GM21619 (cell line): ENCODE measurements at regions not wholly inside any gene's neighbourhood (a gene's known extent, or its start where the extent isn't known, plus 50 kb on each side); places are given as distances from the start of the nearest gene placed in this dataset.

Experiments used
- ATAC-seq: cut with Tn5 transposase; IDR thresholded peaks from one replicate; pipeline ENCODE4 v1.9.1; 2021; ENCODE audit not compliant: unreplicated experiment

DNA sequence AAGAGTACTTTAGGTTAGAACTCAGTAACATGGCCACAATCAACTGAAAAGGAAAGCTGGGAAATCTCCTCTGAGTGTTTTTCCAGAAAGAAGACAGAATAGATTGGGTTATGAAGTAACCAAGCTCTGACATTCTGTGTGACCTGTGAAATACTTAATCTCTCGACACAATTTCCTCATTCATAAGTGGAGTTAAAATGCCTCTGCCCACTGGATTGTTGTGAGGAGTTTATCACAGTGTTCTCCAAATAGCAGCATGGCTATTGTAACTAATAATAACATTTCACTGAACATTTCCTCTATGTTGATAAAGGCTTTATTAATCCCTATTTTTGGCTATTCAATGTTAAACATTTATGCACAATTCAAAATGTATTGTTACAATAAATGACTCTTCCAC, 311.0 kb downstream of the GABRB2 start:
- ATAC-seq = no peak

DNA sequence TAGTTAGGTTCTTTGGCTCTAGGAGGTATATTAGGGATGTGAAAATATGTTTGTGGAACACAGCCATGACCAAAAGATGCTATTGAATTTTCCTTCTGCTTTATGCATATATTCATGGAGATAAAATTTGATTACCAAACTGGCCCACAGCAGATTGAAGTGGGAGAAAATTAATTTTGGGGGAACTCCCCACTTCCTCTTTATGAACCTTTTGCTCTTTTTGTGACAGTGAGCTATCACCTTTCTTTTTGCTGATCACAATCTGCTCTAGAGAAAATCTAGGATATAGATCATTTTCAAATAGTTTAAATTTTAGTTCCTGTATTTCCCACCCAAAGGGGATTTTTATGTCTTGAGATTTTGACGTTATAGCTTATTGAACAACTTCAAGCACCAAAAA, 313.0 kb downstream of the GABRB2 start:
- no peak for ATAC-seq

DNA sequence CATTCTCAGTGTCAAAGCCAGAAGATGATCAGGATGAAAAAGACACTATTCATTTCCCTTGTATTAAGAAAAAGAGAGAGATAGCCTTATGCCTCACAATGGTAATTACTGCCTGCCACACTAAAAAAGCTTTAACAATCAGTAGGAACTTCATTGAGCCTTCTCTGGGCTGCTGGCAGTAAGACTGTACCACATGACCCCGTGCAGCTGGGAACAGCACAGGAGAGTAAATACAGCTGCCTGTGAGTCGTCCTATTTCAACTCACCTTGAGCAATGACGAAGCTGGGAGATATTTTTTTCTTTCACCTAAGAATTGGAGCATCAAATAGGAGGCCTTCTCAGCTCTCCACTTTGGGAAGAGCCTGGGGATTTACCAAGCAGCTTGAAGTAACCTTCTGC, 316.3 kb downstream of the GABRB2 start:
- ATAC-seq = no peak

DNA sequence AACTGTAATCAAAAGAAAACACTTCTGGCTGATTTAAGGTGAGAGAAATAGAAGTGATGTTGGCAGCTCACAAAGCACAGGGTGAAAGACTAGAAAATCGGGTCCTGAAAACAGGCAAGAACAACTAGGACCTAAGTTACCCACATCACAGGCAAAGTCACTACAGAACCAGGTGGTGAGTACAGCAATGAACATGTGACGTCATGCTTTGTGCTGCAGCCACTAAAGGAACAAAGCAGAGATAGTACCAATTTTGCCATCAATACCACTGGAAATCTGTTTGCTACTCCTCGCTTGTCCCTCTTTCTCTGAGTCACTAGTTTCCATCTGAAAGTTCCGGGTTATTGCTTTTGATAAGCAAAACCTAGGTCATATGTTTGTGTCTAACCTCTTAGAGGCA, 326.7 kb downstream of the GABRB2 start:
- no peak for ATAC-seq

DNA sequence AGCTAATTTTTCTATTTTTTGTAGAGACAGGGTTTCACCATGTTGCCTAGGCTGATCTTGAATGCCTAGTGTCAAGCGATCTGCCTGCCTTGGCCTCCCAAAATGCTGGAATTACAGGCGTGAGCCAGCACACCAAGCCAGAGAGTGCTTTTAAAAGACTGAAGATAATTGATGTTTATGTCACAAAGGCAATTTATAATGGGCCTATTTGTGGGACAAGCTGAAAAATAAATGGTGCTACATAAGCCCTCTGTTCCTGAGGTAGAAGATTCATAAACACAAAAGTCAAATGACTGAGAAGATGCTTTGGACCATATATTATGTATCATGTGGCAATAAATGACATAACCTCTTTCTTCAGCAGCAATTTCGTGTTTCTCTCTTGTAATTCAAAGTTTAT, 329.6 kb downstream of the GABRB2 start:
- ATAC-seq = no peak

DNA sequence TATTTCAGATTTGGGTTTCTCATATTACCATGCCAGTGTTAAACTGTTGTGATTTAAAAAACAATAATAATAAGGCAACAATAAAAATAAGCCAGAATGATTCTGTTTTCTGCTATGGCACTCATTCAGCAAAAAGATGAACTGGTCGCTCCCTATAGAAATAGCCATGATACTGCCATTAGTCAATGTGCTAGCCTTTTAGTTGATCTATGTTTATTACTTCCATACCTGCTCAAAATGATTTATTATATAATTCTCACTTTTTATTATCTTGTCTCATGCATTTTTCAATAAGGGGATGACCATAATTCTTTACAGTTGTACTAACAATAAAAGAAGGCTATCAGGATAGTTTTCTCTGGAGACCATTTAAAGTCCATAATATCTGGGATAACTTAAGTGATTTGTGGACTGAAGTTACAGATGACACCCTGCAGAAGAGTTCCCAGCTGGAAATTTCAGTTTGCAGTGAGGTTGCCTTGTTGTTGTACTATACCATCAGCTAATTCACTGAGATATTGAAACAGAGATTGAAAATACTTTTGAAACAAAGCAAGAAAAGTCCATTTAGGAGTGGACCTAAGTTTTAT, 334.3 kb downstream of the GABRB2 start:
- ATAC-seq = no peak

DNA sequence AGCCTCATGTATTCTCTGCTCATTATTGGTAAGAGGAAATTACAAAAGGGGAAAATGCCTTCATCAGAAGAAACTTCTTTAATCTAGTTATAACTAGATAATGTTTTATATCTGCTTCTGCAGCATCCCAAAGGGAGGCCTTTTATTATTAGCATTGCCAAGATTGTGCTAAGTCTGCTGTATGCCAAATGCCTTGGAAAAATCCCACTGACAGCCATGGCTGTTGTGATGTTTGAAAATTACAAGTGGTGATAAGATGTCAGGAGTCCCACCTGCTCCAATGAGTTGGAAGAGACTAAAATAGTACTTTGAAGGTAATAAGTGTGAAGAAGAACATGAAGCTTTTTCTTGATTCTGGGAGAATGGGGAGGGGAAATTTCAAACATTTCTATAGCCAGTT, 345.0 kb downstream of the GABRB2 start:
- no peak for ATAC-seq

DNA sequence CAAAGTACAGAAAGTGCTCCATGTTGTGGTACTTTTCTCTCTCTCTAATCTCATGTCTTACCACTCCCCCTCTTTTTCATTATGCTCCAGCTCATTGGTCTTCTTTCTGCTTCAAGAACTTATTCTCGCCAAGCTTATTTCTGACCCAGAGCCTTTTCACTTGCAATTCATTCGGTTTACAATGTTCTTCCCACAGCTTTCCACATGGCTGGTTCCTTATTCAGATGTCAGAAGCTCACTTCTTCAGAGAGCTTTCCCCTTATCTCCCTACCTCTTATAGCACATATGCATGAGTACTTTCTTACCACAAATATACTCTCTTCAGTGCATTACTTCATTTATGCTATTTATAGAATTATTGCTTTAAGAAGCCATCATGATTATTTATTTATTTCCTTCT, 338.8 kb upstream of the ATP10B start:
- no peak for ATAC-seq

DNA sequence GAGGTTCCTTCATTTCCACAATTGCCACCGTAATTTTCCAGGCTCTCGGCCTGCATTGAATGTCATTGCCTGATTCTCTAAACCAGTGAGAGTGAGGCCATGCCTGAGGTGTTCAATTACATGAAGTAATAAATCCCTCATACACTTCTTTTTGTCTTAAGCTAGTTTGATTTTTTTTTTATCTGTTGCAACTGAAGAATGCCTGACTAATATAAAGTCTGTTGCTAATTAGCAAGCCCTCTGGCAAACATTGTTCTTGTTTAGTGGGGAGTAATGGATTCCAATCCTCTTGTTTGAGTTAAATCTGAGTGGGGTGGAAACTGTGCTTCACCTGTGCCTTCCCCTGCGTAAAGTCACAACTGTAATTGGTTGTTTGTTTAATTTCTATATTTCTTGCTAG, 338.1 kb upstream of the ATP10B start:
- ATAC-seq = no peak

DNA sequence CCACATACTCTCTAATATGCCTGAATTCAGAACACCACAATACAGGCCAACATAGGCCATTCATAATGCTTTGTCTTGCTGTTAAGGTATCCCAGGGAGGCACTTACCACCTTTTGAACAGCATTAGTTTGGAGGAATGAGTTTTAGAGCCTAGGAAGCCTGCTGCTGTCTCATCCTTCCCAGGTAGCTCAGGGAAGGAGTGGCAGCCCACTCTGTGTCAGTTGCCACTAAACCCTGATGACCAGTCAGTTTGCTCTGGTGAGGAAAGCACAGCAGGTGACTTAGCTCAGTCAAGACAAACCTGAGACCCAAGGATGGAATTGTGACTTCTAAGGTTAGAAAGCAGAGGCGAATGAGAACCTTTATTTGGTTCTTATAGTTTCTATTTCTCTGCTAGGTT, 337.4 kb upstream of the ATP10B start:
- ATAC-seq = no peak

DNA sequence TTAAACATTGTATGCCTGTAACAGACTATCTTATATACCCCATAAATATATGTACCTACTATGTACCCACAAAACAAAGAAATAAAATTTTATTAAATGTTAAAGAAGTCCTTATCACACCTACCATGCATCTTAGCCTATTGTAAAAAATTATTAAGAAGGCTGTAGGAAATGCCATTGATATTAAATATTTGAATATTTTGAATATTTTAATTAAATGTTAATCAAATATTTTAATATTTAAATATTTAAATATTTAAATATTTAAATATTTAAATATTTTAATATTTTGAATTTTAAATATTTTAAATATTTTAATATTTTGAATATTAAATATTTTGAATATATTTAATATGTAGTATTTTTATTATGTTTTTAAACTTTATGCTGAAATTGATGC, 331.5 kb upstream of the ATP10B start:
- ATAC-seq = no peak

DNA sequence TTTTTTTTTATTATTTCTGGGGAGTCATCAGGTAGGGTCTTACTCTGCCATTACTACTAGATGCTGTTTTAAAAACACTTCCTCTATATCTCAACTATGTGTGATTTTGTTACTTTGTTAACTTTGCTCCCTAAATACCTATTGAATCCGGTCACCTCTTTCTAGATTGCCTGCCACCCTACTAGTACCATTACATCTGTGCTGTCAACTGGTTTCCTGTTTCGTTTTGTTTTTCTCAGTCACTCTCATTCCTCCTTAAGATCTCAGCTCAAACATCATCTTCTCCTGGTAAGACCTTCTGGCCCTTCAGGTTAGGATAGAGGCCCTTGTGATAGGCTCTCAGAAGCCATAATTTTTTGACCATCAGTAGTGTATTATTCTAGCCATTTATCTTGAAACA, 324.2 kb upstream of the ATP10B start:
- no peak for ATAC-seq

DNA sequence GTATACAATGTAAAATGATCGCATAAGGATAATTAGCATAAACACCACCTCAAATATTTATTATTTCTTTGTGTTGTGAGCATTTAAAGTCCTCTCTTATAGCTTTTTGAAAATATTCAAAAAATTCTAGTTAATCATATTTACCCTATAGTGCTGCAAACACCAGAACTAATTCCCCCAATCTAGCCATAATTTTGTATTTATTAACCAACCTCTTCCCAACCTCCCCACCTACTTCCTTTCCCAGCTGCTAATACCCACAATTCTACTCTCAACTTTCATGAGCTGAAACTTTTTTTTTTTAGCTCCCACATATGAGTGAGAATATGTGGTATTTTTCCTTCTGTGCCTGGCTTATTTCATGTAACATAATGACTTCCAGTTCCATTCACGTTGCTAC, 317.8 kb upstream of the ATP10B start:
- ATAC-seq = no peak

DNA sequence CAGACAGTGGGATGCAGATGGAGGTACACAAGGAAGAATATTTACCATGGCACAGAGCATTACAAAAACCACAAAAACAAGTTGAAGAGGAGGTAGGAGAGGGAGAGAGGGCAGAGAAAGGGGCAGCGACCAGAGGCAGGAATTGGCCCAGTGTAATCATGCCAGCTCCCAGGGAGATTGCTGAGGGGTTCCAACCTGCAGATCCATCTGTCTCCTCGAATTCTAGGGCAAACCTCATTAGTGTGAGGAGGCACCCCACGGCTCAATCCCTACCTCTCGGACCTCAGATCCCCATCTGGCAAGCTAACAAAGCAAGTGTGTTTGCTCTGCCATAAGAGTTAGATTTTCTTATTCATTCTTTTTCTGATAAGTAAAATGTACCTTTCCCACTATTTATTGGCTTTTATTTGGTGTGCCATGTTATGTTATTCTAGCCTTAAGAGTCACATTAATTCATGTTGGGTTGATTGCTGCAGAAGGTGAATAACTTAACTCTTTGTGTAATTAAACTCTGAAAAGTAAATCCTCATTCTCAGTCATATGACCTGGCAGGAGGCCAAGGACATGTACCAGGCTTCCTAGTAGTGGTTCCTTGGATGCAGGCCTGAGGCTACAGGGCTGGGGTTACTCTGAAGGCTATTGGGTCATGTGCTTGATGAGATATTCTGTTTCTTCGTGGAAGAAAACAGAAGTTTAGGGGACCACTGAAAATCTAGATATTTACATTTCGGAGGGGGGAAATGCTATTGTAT, 315.2 kb upstream of the ATP10B start:
- no peak for ATAC-seq

DNA sequence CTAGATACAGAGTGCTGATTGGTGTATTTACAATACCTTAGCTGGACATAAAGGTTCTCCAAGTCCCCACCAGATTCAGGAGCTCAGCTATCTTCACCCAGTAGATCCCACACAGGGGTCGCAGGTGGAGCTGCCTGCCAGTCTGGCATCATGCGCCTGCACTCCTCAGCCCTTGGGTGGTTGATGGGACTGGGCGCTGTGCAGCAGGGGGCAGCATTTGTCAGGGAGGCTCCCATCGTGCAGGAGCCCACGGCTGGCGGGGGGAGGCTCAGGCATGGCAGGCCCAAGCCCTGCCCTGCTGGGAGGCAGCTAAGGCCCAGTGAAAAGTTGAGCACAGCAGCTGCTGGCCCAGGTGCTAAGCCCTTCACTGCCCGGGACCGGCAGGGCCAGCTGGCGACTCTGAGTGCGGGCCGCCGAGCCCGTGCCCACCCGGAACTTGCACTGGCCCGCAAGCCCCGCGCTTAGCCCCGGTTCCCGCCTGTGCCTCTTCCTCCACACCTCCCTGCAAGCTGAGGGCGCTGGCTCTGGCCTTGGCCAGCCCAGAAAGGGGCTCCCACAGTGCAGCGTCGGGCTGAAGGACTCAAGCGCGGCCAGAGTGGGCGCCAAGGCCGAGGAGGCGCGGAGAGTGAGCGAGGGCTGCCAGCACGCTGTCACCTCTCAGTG, 314.1 kb upstream of the ATP10B start:
- no peak for ATAC-seq

DNA sequence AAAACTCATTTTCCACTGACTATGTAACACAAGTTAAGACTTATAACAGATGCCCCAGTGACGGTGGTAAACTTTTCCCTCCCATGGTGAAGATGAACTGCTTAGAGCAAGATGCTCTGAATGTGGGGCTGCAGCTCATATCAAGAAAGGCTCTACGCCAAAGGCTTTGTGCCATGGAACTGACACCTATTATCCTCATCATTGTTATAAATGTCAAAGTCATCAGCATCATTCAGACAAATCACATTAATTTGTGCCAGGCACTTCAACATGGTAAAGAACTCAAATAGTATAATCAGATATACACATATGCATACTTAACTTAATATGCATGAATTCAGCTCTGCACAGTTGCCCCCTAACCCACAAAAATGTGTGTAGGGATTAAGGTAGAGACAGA, 305.9 kb upstream of the ATP10B start:
- ATAC-seq = no peak

DNA sequence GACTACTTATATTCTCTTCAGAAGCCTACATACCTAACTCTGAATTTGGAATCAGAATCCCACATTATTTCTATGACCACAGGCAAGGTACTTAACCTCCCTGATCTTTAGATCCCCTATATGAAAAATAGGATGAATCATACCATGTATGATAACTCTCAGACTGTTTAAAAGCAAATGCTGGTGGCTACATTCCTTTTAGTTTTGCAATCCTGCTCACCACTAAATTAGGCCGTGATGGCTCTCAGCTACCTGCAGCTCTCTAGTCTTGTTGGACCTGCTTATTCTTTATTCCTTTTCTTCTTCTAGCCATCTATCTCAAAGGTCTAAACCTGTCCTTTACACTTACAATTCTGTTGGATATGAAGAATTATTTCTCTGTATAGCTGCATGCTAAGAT, 303.4 kb upstream of the ATP10B start:
- ATAC-seq = no peak

DNA sequence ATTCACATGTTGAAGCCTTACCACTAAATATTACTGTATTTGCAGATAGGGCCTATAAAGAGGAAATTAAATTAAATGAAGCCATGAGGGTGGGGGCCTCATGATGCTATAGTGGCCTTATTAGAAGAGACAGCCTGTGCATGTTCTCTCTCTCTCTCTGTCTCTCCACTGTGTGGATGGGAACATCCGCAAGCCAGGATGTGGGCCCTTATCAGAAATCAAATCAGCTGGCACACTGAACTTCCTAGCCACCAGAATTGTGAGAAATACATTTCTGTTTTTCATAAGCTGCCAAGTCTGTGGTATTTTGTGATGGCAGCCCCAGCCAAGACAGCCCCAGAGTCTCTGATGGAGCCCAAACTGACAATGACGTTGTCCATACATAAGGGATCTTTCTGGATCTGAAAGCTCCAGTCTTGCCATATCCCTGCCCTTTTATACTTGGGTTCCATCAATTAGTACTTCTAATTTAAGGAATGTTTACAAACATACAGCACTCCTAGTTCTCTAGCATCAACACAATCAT, 300.5 kb upstream of the ATP10B start:
- no peak for ATAC-seq

DNA sequence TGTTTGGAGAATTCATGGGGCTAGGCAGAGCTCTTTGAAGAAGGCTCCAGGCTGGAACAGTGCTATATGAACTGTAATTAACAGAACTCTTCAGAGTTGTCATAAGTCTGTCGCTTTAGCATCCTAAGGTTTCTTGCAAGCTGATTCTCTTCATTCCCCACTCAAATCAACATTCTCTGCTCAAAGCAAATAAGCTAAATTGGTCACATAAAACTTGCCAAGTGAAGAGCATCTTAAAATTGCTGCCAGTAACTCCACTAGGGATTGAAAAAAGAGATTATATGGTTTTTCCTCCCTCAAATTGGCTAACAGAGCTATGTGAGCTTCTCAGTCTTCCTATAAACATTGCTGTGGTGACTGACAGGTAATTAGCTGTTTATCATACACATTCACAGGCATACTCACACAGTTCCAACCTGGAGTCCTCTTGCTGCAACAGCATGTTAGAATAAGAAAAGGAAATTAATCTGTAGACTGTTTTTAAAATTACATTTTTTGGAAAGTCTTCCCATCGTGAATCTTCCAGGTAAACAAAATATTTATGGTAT, 298.5 kb upstream of the ATP10B start:
- no peak for ATAC-seq

DNA sequence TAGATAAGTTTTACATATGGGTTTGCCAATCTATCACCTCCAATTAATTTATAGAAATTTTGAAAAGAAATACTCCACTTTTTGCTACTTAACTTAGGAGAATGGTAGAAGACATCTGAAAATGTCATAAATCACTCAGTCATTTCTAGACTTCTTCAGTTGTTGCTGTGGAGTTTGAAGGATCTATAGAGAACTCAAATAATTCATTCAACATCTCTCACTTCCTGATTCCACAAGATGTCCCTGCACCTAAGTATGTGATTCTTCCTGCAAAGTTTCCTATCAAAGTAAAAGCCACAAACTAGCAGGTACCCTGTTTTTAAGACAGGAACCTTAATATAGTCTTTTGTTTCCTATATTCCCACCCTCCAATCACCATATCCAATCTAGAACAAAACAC, 297.1 kb upstream of the ATP10B start:
- ATAC-seq = no peak

DNA sequence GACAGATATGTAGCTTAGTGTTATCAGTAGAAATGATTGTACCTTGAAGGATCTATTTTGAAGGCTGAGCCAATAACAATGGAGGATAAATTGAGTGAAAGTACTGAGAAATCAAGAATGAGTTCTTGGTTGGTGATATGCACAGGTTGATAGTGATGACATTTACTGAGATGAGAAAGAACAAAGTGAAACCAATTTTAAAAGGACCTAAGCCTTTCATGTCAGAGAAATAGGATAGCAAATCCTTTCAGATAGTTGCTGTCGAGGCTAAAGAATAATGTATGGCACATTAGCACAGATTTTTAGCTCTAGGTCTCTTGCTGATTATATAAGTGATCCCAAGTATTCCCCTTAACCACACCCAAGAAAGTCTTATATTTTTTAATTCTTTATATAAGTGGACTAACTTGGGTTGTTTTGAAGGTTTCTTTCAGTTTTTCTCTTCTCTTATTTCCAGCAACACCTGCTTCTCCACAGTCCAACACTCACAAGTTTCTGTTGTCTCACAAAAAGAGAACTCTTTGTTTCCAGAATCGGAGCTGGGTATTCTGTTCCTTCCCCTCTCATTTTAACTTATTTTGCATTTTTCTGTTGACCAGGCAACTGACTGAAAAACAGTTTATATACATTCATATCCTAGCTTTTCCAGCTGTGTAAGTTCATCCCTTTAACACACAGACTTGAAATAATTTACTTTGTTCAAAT, 286.9 kb upstream of the ATP10B start:
- ATAC-seq = no peak
